Left lung (tissue), 4 donors: ENCODE measurements at regions not wholly inside any gene's neighbourhood (a gene's known extent, or its start where the extent isn't known, plus 50 kb on each side); places are given as distances from the start of the nearest gene placed in this dataset.

Experiments
- ATAC-seq: fragments of 200-7000 bp; cut with Tn5 transposase; one replicate; pipeline ENCODE4 v1.9.1; 2020; ENCODE audit warnings: moderate library complexity
- DNase-seq, 4 donors: peaks; one replicate each; pipeline ENCODE4 v3.0.0-alpha.2; 2013 to 2020
- H3K27ac ChIP-seq, 2 donors: fragments of 200-600 bp; sonication (generic) in 1 of 2; one replicate each; pipeline versions ENCODE4 v1.5.0 to v1.8.0; 2020 to 2021
- H3K27me3 ChIP-seq, 2 donors: fragments of 200-600 bp; sonication (generic) in 1 of 2; one replicate each; pipeline versions ENCODE4 v1.5.0 to v1.8.0; 2020 to 2021
- H3K36me3 ChIP-seq, 2 donors: fragments of 200-600 bp; sonication (generic) in 1 of 2; one replicate each; pipeline versions ENCODE4 v1.5.0 to v1.8.0; 2020 to 2021
- H3K4me1 ChIP-seq, 2 donors: fragments of 200-600 bp; one replicate each; pipeline ENCODE4 v1.8.0; 2021
- H3K4me3 ChIP-seq, 2 donors: fragments of 200-600 bp; sonication (generic) in 1 of 2; one replicate each; pipeline versions ENCODE4 v1.5.0 to v1.8.0; 2020 to 2021; ENCODE audit warnings: mild to moderate bottlenecking in 1 of 2
- H3K9me3 ChIP-seq, 2 donors: fragments of 200-600 bp; sonication (generic) in 1 of 2; one replicate each; pipeline versions ENCODE4 v1.5.0 to v1.8.0; 2020 to 2021
- intact Hi-C, 2 donors: fragments of 100-400 bp; cut with DNase I; formaldehyde crosslinking; loops; one replicate each; pipeline versions ENCODE4 v1.11.2 to v1.14.2; 2022
- TF ChIP-seq, protein P1 (sequence below), 2 donors: fragments of 200-600 bp; sonication (generic) in 1 of 2; IDR thresholded peaks; one replicate each; pipeline versions ENCODE4 v1.5.0 to v1.8.0; 2021; ENCODE audit warnings: antibody characterized with exemption in 2 of 2
- donor health status: DM: no; HTN: yes; CAD: no.
- donor health status: DM: no; HTN: no; CAD: no.

DNA sequence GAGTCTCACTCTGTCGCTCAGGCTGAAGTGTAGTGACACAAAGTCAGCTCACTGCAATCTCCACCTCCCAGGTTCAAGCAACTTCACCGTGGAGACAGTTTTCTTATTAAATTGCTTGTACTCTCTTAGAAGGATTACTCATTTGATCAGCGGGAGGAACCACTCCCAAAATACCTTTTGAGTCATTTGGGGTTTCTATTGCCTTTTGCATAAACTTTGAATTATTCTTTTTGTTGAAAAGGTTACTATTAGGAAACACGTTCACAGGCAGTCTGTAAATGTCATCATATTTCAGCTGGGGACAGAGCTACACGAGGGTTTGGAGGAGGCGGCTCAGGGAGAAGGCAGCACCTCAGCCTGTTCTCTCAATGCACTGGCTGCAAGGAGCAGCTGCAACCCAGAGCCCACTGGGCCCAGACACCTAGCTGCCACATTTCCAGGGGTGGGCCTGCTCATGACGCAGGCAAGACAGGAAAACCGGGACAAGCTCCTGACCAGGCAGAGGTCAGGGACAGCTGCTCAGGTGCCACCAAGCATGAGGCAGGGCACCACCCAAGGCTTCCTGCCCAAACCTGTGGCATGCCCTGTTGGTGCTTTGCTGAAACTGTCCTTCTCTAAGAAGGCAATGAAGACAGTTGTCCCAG, 205.9 kb downstream of the BMP7 start:
- TF ChIP-seq, protein P1, sequence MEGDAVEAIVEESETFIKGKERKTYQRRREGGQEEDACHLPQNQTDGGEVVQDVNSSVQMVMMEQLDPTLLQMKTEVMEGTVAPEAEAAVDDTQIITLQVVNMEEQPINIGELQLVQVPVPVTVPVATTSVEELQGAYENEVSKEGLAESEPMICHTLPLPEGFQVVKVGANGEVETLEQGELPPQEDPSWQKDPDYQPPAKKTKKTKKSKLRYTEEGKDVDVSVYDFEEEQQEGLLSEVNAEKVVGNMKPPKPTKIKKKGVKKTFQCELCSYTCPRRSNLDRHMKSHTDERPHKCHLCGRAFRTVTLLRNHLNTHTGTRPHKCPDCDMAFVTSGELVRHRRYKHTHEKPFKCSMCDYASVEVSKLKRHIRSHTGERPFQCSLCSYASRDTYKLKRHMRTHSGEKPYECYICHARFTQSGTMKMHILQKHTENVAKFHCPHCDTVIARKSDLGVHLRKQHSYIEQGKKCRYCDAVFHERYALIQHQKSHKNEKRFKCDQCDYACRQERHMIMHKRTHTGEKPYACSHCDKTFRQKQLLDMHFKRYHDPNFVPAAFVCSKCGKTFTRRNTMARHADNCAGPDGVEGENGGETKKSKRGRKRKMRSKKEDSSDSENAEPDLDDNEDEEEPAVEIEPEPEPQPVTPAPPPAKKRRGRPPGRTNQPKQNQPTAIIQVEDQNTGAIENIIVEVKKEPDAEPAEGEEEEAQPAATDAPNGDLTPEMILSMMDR (IDR thresholded peaks at IDR 0.05): no peak
- H3K9me3 ChIP-seq: no peaks in the 10 kb centered on the region
- intact Hi-C loops: no loop called here
- DNase-seq (no peak), ATAC-seq (no peak)
- no peak overlapping the region for H3K4me3 ChIP-seq
- no peaks in the 10 kb centered on the region for H3K4me1 ChIP-seq
- H3K27ac ChIP-seq: no peak overlapping the region
- H3K27me3 ChIP-seq: peaks cover 0 to 55% of the 10 kb centered on the region in 2 donors
- H3K36me3 ChIP-seq: no peaks in the 10 kb centered on the region

- H3K27ac ChIP-seq: no peak overlapping the region
- ATAC-seq (no peak), DNase-seq (peak in 2 of 4 donors; percentile 20 to 53)
- H3K36me3 ChIP-seq: no peaks in the 10 kb centered on the region
- H3K4me3 ChIP-seq: no peak overlapping the region
- H3K9me3 ChIP-seq: no peaks in the 10 kb centered on the region
- TF ChIP-seq, protein P1 (IDR thresholded peaks at IDR 0.05): no peak
- intact Hi-C loops: no loop called here
- no peaks in the 10 kb centered on the region for H3K4me1 ChIP-seq
- peaks cover 0 to 55% of the 10 kb centered on the region in 2 donors for H3K27me3 ChIP-seq
Observed at GRCh38 chr20:57061051-57061900, 205.2 kb downstream of the BMP7 start.

- DNase-seq (no peak), ATAC-seq (no peak)
- H3K4me1 ChIP-seq: no peaks in the 10 kb centered on the region
- no peaks in the 10 kb centered on the region for H3K9me3 ChIP-seq
- no peak overlapping the region for H3K4me3 ChIP-seq
- H3K27ac ChIP-seq: no peak overlapping the region
- TF ChIP-seq, protein P1 (IDR thresholded peaks at IDR 0.05): no peak
- H3K27me3 ChIP-seq: peaks cover 0 to 55% of the 10 kb centered on the region in 2 donors
- intact Hi-C loops: no loop called here
- H3K36me3 ChIP-seq: no peaks in the 10 kb centered on the region
Observed at GRCh38 chr20:57062241-57062640, 204.2 kb downstream of the BMP7 start.

GRCh38 chr20:57062696-57063270, 203.7 kb downstream of the BMP7 start:
- H3K27ac ChIP-seq: no peak overlapping the region
- ATAC-seq: no peak
- no peak overlapping the region for H3K4me3 ChIP-seq
- DNase-seq: no peak
- intact Hi-C loops: no loop called here
- no peaks in the 10 kb centered on the region for H3K9me3 ChIP-seq
- no peaks in the 10 kb centered on the region for H3K4me1 ChIP-seq
- H3K36me3 ChIP-seq: no peaks in the 10 kb centered on the region
- TF ChIP-seq, protein P1 (IDR thresholded peaks at IDR 0.05): no peak
- peaks cover 0 to 60% of the 10 kb centered on the region in 2 donors for H3K27me3 ChIP-seq

GRCh38 chr20:57064836-57065235, 201.6 kb downstream of the BMP7 start:
- Histone ChIP-seq H3K36me3 (no peaks in the 10 kb centered on the region), H3K4me3 (no peak overlapping the region), H3K9me3 (no peaks in the 10 kb centered on the region), H3K27me3 (peaks cover 0 to 61% of the 10 kb centered on the region in 2 donors), H3K27ac (no peak overlapping the region), H3K4me1 (no peaks in the 10 kb centered on the region)
- ATAC-seq (no peak), DNase-seq (no peak)
- TF ChIP-seq, protein P1 (IDR thresholded peaks at IDR 0.05): no peak
- intact Hi-C loops: no loop called here
